WI38 (cell line): ENCODE measurements at regions not wholly inside any gene's neighbourhood (a gene's known extent, or its start where the extent isn't known, plus 50 kb on each side); places are given as distances from the start of the nearest gene placed in this dataset.

Source experiments
- H3K4me3 ChIP-seq: 2 replicates; pipeline ENCODE4 v1.5.1; 2011; ENCODE audit warnings: low read depth, mild to moderate bottlenecking, control low read depth, low read length
- TF ChIP-seq, protein P1 (sequence below): IDR thresholded peaks from 2 replicates; pipeline ENCODE4 v1.5.1; 2012; ENCODE audit warnings: low read depth, mild to moderate bottlenecking, control low read depth, low read length

DNA sequence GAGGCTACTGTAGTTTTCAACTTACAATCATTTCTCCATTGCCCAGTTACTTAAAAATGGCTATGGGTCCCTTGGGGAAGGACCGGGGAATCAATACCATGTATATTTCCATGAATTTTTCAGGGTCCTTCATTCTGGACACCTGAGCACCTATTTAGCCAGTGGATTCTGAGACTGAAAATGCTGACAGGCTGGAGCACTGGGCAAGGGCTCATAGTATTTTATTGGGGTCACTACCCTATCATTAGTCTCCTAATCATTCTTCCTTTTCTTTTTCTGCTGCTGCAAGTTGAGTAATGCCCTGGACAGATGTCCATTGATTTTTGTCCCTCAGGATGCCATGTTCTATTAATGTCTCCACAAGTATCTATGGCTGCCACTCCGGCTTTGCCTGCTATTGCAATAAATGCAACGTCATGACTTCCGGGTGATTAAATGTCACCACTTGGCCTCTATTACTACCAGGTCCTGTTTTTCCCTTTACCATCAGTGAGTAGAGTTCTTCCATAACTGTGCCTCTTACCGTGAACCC lies 279.3 kb upstream of the FBXL7 start:
- no peak overlapping the region for H3K4me3 ChIP-seq
- TF ChIP-seq, protein P1, sequence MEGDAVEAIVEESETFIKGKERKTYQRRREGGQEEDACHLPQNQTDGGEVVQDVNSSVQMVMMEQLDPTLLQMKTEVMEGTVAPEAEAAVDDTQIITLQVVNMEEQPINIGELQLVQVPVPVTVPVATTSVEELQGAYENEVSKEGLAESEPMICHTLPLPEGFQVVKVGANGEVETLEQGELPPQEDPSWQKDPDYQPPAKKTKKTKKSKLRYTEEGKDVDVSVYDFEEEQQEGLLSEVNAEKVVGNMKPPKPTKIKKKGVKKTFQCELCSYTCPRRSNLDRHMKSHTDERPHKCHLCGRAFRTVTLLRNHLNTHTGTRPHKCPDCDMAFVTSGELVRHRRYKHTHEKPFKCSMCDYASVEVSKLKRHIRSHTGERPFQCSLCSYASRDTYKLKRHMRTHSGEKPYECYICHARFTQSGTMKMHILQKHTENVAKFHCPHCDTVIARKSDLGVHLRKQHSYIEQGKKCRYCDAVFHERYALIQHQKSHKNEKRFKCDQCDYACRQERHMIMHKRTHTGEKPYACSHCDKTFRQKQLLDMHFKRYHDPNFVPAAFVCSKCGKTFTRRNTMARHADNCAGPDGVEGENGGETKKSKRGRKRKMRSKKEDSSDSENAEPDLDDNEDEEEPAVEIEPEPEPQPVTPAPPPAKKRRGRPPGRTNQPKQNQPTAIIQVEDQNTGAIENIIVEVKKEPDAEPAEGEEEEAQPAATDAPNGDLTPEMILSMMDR, result no peak

GRCh38 chr5:15215056-15215455 lies 284.9 kb upstream of the FBXL7 start:
- no peak overlapping the region for H3K4me3 ChIP-seq
- TF ChIP-seq, protein P1, result no peak

DNA sequence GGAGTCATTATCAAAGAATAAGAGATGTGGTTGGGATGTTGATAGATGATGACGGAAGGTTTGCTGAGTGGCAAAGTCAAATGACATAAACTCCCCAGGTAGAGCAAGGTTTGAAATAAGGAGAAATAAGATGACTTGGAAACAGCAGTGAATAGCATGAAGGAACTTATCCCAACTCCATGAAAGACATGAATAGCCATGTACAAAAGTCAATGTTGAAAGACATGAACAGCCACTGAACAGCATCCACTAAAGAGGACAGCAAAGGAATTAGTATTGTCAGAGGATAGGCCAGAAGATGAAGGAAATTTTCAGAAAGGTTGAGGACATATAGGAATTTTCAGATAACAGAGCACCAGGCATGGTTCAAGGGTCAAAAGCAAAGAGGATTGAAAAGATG lies 286.0 kb upstream of the FBXL7 start:
- TF ChIP-seq, protein P1, result no peak
- H3K4me3 ChIP-seq, result no peak overlapping the region

GRCh38 chr5:15209053-15209762 lies 290.8 kb upstream of the FBXL7 start:
- no peak overlapping the region for H3K4me3 ChIP-seq
- TF ChIP-seq, protein P1, result no peak

- H3K4me3 ChIP-seq, result no peak overlapping the region
- TF ChIP-seq, protein P1, result no peak
Observed at GRCh38 chr5:15206133-15206532, 293.8 kb upstream of the FBXL7 start.

DNA sequence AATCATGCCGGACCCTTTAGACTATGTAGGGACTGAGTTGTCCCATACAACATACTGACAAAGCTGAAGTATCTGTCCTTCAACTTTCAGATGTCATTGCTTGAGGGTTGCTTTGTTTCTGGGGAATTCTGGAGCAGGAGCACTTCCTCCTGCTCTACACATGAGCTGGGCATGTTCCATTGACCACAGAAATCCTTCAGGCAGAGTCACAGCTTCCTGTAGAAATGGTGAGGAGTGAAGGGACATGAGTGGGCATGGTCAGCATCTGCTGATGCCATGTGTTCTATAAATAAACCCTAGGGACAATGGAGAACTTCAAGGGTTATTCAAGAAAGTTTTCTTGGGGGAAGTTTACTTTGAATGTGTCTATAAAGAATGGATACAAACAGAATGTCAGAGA lies 296.6 kb upstream of the FBXL7 start:
- TF ChIP-seq, protein P1, result no peak
- no peak overlapping the region for H3K4me3 ChIP-seq

- no peak overlapping the region for H3K4me3 ChIP-seq
- TF ChIP-seq, protein P1, result no peak
Observed at GRCh38 chr5:15191012-15191411, 309.0 kb upstream of the FBXL7 start.
